Tibial nerve (tissue), 4 donors: ENCODE measurements at regions not wholly inside any gene's neighbourhood (a gene's known extent, or its start where the extent isn't known, plus 50 kb on each side); places are given as distances from the start of the nearest gene placed in this dataset.

Experiments used
- DNase-seq, 2 donors: peaks; one replicate each; pipeline ENCODE4 v3.0.0-alpha.2; 2019; ENCODE audit warnings: low spot score in 2 of 2
- H3K27ac ChIP-seq, 4 donors: fragments of 200-600 bp; sonication (generic) in 3 of 4; one replicate each; pipeline ENCODE4 v1.5.1; 2017 to 2019; ENCODE audit warnings: mild to moderate bottlenecking in 1 of 4
- H3K27me3 ChIP-seq, 2 donors: fragments of 200-600 bp; sonication (generic) in 1 of 2; one replicate each; pipeline versions ENCODE4 v1.5.1 to v1.6.0; 2017 to 2019
- H3K36me3 ChIP-seq, 3 donors: fragments of 200-600 bp; sonication (generic); one replicate each; pipeline ENCODE4 v1.5.1; 2018 to 2019
- H3K4me1 ChIP-seq, 4 donors: fragments of 200-600 bp; sonication (generic) in 3 of 4; one replicate each; pipeline ENCODE4 v1.5.1; 2017 to 2019
- H3K4me3 ChIP-seq, 4 donors: fragments of 200-600 bp; sonication (generic) in 3 of 4; one replicate each; pipeline ENCODE4 v1.5.1; 2017 to 2019; ENCODE audit warnings: mild to moderate bottlenecking in 1 of 4, moderate library complexity in 1 of 4
- H3K9me3 ChIP-seq, 4 donors: fragments of 200-600 bp; sonication (generic) in 3 of 4; one replicate each; pipeline ENCODE4 v1.5.1; 2017 to 2019
- CTCF ChIP-seq, 5 experiments: fragments of 200-600 bp in 3 of 5; fragments of 450-650 bp in 2 of 5; sonication (generic) in 3 of 5; IDR thresholded peaks; one replicate each; pipeline ENCODE4 v1.5.1; 2016 to 2019; ENCODE audit warnings: antibody characterized with exemption in 5 of 5, mild to moderate bottlenecking in 3 of 5, moderate library complexity in 2 of 5
- EP300 ChIP-seq, 2 donors: sonication (generic); formaldehyde crosslinking; IDR thresholded peaks; one replicate each; pipeline ENCODE4 v1.6.1; 2017; ENCODE audit warnings: antibody characterized with exemption in 2 of 2, mild to moderate bottlenecking in 1 of 2
- POLR2A ChIP-seq, 2 donors: fragments of 450-650 bp; IDR thresholded peaks; one replicate each; pipeline ENCODE4 v1.6.1; 2017; ENCODE audit warnings: antibody characterized with exemption in 2 of 2, mild to moderate bottlenecking in 2 of 2, moderate library complexity in 2 of 2
- WGBS, 2 donors: methylation state at CpG; one replicate each; pipeline ENCODE4 v1.1.5; 2018; 5-methylcytosine and 5-hydroxymethylcytosine counted together

GRCh38 chr6:6975459-6976111, 132.2 kb upstream of the RREB1 start:
- TF ChIP-seq POLR2A (IDR thresholded peaks at IDR 0.05): no peak
- TF ChIP-seq EP300 (IDR thresholded peaks at IDR 0.05): no peak
- no peak for TF ChIP-seq CTCF (IDR thresholded peaks at IDR 0.05)
- DNase-seq: no peak
- no peaks in the 10 kb centered on the region for H3K27me3 ChIP-seq
- H3K9me3 ChIP-seq: no peaks in the 10 kb centered on the region
- H3K4me3 ChIP-seq: no peak overlapping the region
- H3K36me3 ChIP-seq: no peaks in the 10 kb centered on the region
- H3K4me1 ChIP-seq: no peaks in the 10 kb centered on the region
- no peak overlapping the region for H3K27ac ChIP-seq
- WGBS, 2 donors: 71 to 72% methylated on average over 6 of the region's 6 CpGs

DNA sequence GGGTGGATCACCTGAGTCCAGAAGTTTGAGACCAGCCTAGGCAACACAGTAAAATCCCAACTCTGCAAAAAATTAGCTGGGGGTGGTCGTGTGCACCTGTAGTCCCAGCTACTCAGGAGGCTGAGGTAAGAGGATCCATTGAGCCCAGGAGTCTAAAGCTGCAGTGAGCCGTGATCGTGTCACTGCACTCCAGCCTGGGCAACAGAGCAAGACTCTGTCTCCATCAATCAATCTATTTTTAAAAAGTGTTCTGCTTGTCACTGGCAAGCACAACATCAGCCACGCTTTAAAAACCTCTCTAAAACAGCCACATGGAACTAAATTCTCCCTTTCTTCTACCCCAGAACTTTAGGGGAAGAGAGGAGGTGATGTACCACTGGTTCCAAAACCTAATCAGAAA, 131.6 kb upstream of the RREB1 start:
- Histone ChIP-seq H3K9me3 (no peaks in the 10 kb centered on the region), H3K36me3 (no peaks in the 10 kb centered on the region), H3K4me3 (no peak overlapping the region), H3K27ac (no peak overlapping the region), H3K4me1 (no peaks in the 10 kb centered on the region), H3K27me3 (no peaks in the 10 kb centered on the region)
- WGBS, 2 donors: 62 to 74% methylated on average over 4 of the region's 4 CpGs
- no peak for DNase-seq
- TF ChIP-seq EP300 (IDR thresholded peaks at IDR 0.05): no peak
- TF ChIP-seq CTCF (IDR thresholded peaks at IDR 0.05): no peak

- Histone ChIP-seq H3K36me3 (no peaks in the 10 kb centered on the region), H3K4me1 (no peaks in the 10 kb centered on the region), H3K27me3 (no peaks in the 10 kb centered on the region), H3K4me3 (no peak overlapping the region), H3K9me3 (no peaks in the 10 kb centered on the region), H3K27ac (no peak overlapping the region)
- 54% methylated on average over 5 of the region's 5 CpGs for WGBS, 2 donors
- no peak for DNase-seq
- TF ChIP-seq CTCF (IDR thresholded peaks at IDR 0.05) (no peak), EP300 (IDR thresholded peaks at IDR 0.05) (no peak), POLR2A (IDR thresholded peaks at IDR 0.05) (no peak)
These were observed 129.0 kb upstream of the RREB1 start for GRCh38 chr6:6978731-6979130.

DNA sequence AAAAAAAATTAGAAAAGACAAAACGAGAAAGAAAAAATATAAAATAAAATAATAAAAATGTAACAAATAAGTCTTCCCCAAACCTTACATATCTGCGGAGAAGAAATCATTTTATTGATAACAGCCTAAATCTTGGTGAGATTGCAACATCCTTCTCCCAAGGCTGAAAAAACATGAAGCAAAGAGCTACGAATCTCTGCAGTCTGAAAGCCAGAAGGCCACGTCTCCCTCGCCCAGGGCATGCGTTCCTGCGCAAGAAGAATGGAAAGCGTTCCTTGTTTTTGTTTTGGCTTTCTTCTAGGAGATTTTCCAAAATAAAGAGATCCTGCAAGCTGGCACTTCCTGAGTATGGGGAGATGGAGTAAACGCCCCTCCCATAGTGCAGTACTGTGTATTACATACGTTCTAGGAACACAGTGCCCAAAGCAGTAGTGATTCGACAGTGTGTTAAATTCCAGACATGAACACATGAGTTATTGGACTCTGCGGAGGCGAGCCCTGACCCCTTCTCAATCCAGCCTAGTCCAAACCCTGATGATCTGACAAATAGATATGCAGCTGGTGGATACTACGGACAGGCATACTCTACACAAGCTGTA, 126.7 kb upstream of the RREB1 start:
- no peaks in the 10 kb centered on the region for H3K4me1 ChIP-seq
- DNase-seq: no peak
- H3K27ac ChIP-seq: no peak overlapping the region
- no peaks in the 10 kb centered on the region for H3K9me3 ChIP-seq
- 61 to 63% methylated on average over 14 of the region's 14 CpGs for WGBS, 2 donors
- TF ChIP-seq POLR2A (IDR thresholded peaks at IDR 0.05) (no peak), EP300 (IDR thresholded peaks at IDR 0.05) (peak in 1 of 2 donors; percentile 22)
- no peaks in the 10 kb centered on the region for H3K36me3 ChIP-seq
- no peak overlapping the region for H3K4me3 ChIP-seq
- no peaks in the 10 kb centered on the region for H3K27me3 ChIP-seq

DNA sequence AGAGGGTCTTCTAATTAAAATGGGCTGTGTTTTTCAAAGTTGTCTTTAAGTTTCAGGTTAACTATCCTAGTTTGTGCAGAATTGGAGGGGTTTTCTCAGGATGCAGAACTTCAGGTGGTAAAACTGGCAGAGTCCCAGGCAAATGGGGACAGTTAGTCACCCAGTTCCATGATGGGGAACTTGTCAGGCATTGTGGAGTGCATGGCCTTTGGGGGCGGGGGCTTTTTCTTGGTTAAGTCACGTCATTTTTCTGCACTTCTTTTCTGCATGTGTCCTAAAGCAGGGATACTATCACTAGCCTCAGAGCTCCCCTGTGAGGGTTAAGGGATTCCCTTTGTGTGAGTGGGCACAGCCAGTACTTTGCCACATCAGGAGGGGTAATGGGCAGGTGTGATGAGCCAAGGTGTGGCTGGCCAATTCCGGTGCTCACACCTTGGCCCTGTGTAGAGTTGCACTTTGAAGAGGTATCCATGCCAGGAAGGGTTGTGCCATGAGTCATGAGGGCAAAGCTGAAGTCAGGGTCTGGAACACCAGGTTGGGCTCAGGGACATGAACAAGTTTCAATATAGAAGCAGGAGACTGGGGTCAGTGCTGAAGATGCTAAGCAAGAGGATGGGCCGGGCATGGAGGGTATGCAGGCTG, 126.0 kb upstream of the RREB1 start:
- Histone ChIP-seq H3K4me3 (no peak overlapping the region), H3K36me3 (no peaks in the 10 kb centered on the region), H3K4me1 (no peaks in the 10 kb centered on the region), H3K9me3 (no peaks in the 10 kb centered on the region), H3K27ac (no peak overlapping the region), H3K27me3 (no peaks in the 10 kb centered on the region)
- no peak for DNase-seq
- TF ChIP-seq POLR2A (IDR thresholded peaks at IDR 0.05) (no peak), EP300 (IDR thresholded peaks at IDR 0.05) (no peak), CTCF (IDR thresholded peaks at IDR 0.05) (no peak)
- WGBS, 2 donors: 90 to 94% methylated on average over 4 of the region's 4 CpGs
